ENCODE measurements at regions not wholly inside any gene's neighbourhood (a gene's known extent, or its start where the extent isn't known, plus 50 kb on each side); places are given as distances from the start of the nearest gene placed in this dataset.

- Histone ChIP-seq H3K27me3 (ENCODE audit: control insufficient read depth in 2 of 2, insufficient read depth in 2 of 2, low read length in 2 of 2) (peaks cover 0 to 17% of the 10 kb centered on the region in 2 experiments; a peak in 2 of 5 replicates), H3K9ac (ENCODE audit: insufficient read depth in 1 of 2, low read depth in 2 of 2, low read length in 2 of 2) (no peak overlapping the region), H3K79me2 (ENCODE audit: control insufficient read depth, insufficient read depth, low read length) (no peaks in the 10 kb centered on the region), H4K20me1 (replicated peaks; ENCODE audit: control insufficient read depth, insufficient read depth, low read length) (no peaks in the 10 kb centered on the region), H3K36me3 (ENCODE audit: control insufficient read depth, insufficient read depth, low read length) (no peaks in the 10 kb centered on the region), H2AFZ (ENCODE audit: low read depth, low read length) (no peak overlapping the region), H3K9me3 (replicated peaks; ENCODE audit: control insufficient read depth, insufficient read depth, low read depth, low read length) (no peaks in the 10 kb centered on the region), H3K4me1 (replicated peaks in 1 of 2; ENCODE audit: control insufficient read depth in 2 of 2, insufficient read depth in 2 of 2, low read length in 2 of 2) (no peaks in the 10 kb centered on the region), H3K4me2 (ENCODE audit: insufficient read depth, low read length) (no peak overlapping the region), H3K9me1 (ENCODE audit: control insufficient read depth, insufficient read depth, low read length) (no peaks in the 10 kb centered on the region), H3K27ac (ENCODE audit: extremely low read depth, low read depth, low read length) (no peak overlapping the region), H3K4me3 (no peak overlapping the region)
- FAIRE-seq: no peak
- ChIA-PET POLR2A (interaction anchor here (0.6 kb wide), 1 partner anchor 16 kb away, joined by 3 read pairs; no protein-coding TSS in a partner anchor), CTCF (ENCODE audit: low intra/inter-chr PET ratio) (no interaction called here)
- 0% methylated on average over 2 of the region's 2 CpGs for WGBS (ENCODE audit: insufficient coverage, low coverage, missing lambda C conversion rate)
- DNase-seq (ENCODE audit: extremely low read depth in 1 of 4, low spot score in 3 of 4): no peak
- no TSS peak for BruUV-seq (replicated peaks)
- TF ChIP-seq ETV5 (CRISPR knock-in tag; IDR thresholded peaks at IDR 0.05; ENCODE audit: low read depth) (no peak), MAFF (IDR thresholded peaks at IDR 0.05; ENCODE audit: low read length) (no peak), HNRNPLL (IDR thresholded peaks at IDR 0.05; ENCODE audit: low read depth, low read length, poor library complexity, severe bottlenecking) (no peak), MEIS2 (IDR thresholded peaks at IDR 0.05; ENCODE audit: partially characterized antibody) (no peak), ZNF124 (CRISPR knock-in tag; IDR thresholded peaks at IDR 0.05) (no peak), MLX (CRISPR knock-in tag; conservative IDR thresholded peaks at IDR 0.05) (no peak), CGGBP1 (CRISPR knock-in tag; IDR thresholded peaks at IDR 0.05) (no peak), FOXJ2 (tag; IDR thresholded peaks at IDR 0.05) (no peak)
- intact Hi-C loops (cut with micrococcal nuclease): no loop called here
- in situ Hi-C loops (cut with MboI): no loop called here
- no peak for ATAC-seq
Measured at GRCh38 chr20:59463541-59463940, 140.8 kb upstream of the PHACTR3 start.

All from K562 (cell line).